Lower leg skin (tissue), 4 donors: ENCODE measurements at regions not wholly inside any gene's neighbourhood (a gene's known extent, or its start where the extent isn't known, plus 50 kb on each side); places are given as distances from the start of the nearest gene placed in this dataset.

Experiments used
- DNase-seq, 2 donors: peaks; one replicate each; pipeline ENCODE4 v3.0.0-alpha.2; 2019; ENCODE audit warnings: low spot score in 2 of 2
- H3K4me3 ChIP-seq: fragments of 200-600 bp; sonication (generic); 2 replicates; pipeline ENCODE4 v1.5.1; 2017; ENCODE audit warnings: mild to moderate bottlenecking, low read depth; ENCODE audit not compliant: poor library complexity, severe bottlenecking
- POLR2A ChIP-seq, 2 donors: fragments of 450-650 bp; IDR thresholded peaks; one replicate each; pipeline ENCODE4 v1.6.1; 2016 to 2017; ENCODE audit warnings: antibody characterized with exemption in 2 of 2, mild to moderate bottlenecking in 1 of 2, moderate library complexity in 1 of 2
- WGBS, 2 donors: methylation state at CpG; one replicate each; pipeline ENCODE4 v1.1.5; 2018; 5-methylcytosine and 5-hydroxymethylcytosine counted together
- intact Hi-C: fragments of 100-400 bp; cut with DNase I; formaldehyde crosslinking; loops from one replicate; pipeline ENCODE4 v1.15.0; 2023; ENCODE audit warnings: low total_unique reads
- TF ChIP-seq, protein P1 (sequence below), 3 donors: fragments of 450-650 bp; IDR thresholded peaks; one replicate each; pipeline ENCODE4 v1.5.1; 2016; ENCODE audit warnings: antibody characterized with exemption in 3 of 3, mild to moderate bottlenecking in 3 of 3, moderate library complexity in 2 of 3

GRCh38 chr2:118249531-118249930, 161.3 kb downstream of the INSIG2 start:
- no peak overlapping the region for H3K4me3 ChIP-seq
- DNase-seq = no peak
- intact Hi-C loops = no loop called here
- 71 to 74% methylated on average over 6 of the region's 6 CpGs for WGBS, 2 donors
- TF ChIP-seq, protein P1, sequence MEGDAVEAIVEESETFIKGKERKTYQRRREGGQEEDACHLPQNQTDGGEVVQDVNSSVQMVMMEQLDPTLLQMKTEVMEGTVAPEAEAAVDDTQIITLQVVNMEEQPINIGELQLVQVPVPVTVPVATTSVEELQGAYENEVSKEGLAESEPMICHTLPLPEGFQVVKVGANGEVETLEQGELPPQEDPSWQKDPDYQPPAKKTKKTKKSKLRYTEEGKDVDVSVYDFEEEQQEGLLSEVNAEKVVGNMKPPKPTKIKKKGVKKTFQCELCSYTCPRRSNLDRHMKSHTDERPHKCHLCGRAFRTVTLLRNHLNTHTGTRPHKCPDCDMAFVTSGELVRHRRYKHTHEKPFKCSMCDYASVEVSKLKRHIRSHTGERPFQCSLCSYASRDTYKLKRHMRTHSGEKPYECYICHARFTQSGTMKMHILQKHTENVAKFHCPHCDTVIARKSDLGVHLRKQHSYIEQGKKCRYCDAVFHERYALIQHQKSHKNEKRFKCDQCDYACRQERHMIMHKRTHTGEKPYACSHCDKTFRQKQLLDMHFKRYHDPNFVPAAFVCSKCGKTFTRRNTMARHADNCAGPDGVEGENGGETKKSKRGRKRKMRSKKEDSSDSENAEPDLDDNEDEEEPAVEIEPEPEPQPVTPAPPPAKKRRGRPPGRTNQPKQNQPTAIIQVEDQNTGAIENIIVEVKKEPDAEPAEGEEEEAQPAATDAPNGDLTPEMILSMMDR (IDR thresholded peaks at IDR 0.05) = no peak
- no peak for TF ChIP-seq POLR2A (IDR thresholded peaks at IDR 0.05)

- no peak for TF ChIP-seq POLR2A (IDR thresholded peaks at IDR 0.05)
- TF ChIP-seq, protein P1 (IDR thresholded peaks at IDR 0.05) = no peak
- DNase-seq = no peak
- WGBS, 2 donors = 24 to 48% methylated on average over 5 of the region's 5 CpGs
- no peak overlapping the region for H3K4me3 ChIP-seq
- intact Hi-C loops = no loop called here
These were observed 158.5 kb downstream of the INSIG2 start for GRCh38 chr2:118246726-118247125.

DNA sequence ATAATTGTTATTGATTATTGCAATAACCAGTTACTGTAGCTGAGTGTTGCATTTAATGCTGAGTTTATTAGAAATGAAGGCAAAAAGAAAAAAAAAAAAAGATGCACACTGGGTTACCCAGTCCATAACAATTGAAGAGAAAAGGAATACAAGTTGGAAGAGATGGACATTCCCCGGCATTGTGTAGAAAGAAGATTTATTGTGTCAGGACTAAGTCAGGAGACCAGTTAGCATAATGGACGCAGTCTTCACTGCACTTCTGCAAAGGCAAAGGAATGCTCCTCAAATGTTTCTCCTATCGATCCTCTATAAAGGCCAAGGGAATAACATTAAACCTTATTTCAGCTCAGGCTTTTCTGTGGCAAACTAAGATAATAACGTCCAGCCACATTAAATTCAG, 157.8 kb downstream of the INSIG2 start:
- no peak overlapping the region for H3K4me3 ChIP-seq
- no peak for DNase-seq
- intact Hi-C loops = no loop called here
- 79 to 82% methylated on average over 4 of the region's 4 CpGs for WGBS, 2 donors
- TF ChIP-seq POLR2A (IDR thresholded peaks at IDR 0.05) = no peak
- TF ChIP-seq, protein P1 (IDR thresholded peaks at IDR 0.05) = no peak

DNA sequence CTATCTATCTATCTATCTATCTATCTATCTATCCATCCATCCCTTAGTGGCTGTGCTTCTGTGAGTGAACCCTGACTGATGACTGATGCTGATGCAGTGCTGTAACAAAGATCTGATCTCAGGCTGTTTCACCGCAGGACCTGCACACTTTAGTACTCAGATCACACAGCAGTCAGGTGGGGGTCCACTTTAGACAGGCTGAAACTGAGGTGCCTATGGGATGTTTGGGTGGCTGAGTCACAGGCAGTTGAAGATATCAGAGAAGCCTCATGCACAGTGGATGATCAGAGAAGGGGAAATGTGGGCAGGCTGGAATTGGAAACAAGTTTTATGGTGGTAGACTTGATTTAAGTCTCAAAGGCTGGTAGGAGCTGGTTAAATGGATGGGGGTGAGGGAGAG, 156.4 kb downstream of the INSIG2 start:
- 80 to 100% methylated on average over 1 of the region's 1 CpG for WGBS, 2 donors
- no peak for DNase-seq
- intact Hi-C loops = no loop called here

GRCh38 chr2:118243031-118243430, 154.8 kb downstream of the INSIG2 start:
- 60 to 66% methylated on average over 2 of the region's 2 CpGs for WGBS, 2 donors
- H3K4me3 ChIP-seq = no peak overlapping the region
- no peak for TF ChIP-seq POLR2A (IDR thresholded peaks at IDR 0.05)
- TF ChIP-seq, protein P1 (IDR thresholded peaks at IDR 0.05) = no peak
- no peak for DNase-seq
- intact Hi-C loops = no loop called here

More for the DNA sequence above, 156.4 kb downstream of the INSIG2 start:
- TF ChIP-seq POLR2A (IDR thresholded peaks at IDR 0.05) = no peak
- TF ChIP-seq, protein P1 (IDR thresholded peaks at IDR 0.05) = no peak
- no peak overlapping the region for H3K4me3 ChIP-seq

DNA sequence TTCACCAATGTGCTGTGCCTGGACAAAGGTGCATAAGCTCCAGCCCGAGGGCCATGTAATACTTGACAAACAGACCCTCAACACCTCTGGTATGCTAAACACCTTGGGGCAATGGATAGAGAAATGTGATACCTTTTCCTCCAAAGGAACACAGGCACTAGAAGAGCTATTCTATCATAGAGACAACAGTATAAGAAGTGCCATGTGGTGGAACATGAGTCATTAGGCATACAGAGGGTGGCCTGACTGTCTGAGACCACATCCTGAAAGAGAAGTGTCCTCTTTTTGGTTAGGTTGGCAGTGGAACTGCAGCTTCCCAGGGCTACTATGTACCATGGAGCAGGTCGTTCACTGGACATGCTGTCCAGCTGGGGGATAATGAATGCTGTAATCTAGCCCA, 153.9 kb downstream of the INSIG2 start:
- intact Hi-C loops = no loop called here
- WGBS, 2 donors = 59 to 62% methylated on average over 2 of the region's 2 CpGs
- DNase-seq = no peak
- no peak overlapping the region for H3K4me3 ChIP-seq
- no peak for TF ChIP-seq POLR2A (IDR thresholded peaks at IDR 0.05)
- TF ChIP-seq, protein P1 (IDR thresholded peaks at IDR 0.05) = no peak
